ENCODE measurements at regions not wholly inside any gene's neighbourhood (a gene's known extent, or its start where the extent isn't known, plus 50 kb on each side); places are given as distances from the start of the nearest gene placed in this dataset.

DNA sequence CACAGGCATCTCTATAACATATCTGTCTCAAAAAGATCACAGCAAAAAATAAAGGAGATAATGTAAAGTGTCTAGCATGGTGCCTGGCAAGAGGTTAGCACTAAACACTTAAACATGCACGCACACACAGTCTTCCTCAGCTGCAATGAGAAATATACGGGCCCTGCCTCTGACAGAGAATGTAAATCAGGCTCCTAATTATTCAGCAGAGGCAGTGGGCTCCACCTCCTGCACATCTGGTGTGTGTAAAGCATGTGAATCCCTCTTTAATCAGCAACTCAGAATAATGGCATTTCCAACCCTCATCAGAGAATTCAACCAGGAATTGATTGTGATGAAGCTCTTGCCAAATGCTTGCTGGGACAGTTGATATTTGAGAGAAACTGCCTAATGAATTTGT is 85.6 kb upstream of the KCNA3 start:
- FAIRE-seq (no peak), ATAC-seq (no peak)
- CTCF ChIA-PET: no interaction called here

DNA sequence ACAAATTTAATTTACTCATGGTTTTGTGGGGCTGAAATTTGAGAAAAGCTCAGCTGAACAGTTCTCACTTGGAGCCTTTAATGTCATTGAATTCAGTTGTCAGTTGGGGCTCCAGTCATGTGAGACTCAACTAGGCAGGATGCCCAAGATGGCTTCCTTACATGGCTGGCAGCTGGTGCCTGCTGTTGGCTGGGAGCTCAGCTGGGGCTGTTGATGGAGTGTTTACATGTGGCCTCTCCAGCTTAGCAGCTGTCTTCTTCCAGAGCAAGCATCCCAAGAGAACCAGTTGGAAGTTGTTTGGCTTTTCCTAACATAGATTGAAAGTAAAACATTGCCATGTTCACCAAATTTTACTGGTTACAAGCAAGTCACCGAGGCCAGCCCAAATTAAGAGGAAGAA is 81.8 kb upstream of the KCNA3 start:
- ATAC-seq (no peak), DNase-seq (ENCODE audit: low read depth in 1 of 2, low spot score in 1 of 2) (no peak), FAIRE-seq (no peak)
- no peaks in the 10 kb centered on the region for H3K9me3 ChIP-seq
- no peak overlapping the region for H3K4me2 ChIP-seq
- POLR2A ChIA-PET: no interaction called here
- no peak overlapping the region for H3K4me3 ChIP-seq
- 0% methylated on average over 1 of the region's 1 CpG for WGBS (ENCODE audit: missing lambda C conversion rate)
- CTCF ChIA-PET: interaction anchor here (1.0 to 2.6 kb wide), 3 partner anchors 9 to 199 kb away, joined by 3 to 11 read pairs (median 4); no protein-coding TSS in a partner anchor
- no peak overlapping the region for H3K27ac ChIP-seq
- TF ChIP-seq MAFK (IDR thresholded peaks at IDR 0.05; ENCODE audit: partially characterized antibody): no peak
- TF ChIP-seq HOXA7 (CRISPR knock-in tag; IDR thresholded peaks at IDR 0.05): no peak
- no peak for TF ChIP-seq MAZ (IDR thresholded peaks at IDR 0.05; ENCODE audit: borderline replicate concordance, low read depth, low read length)
- TF ChIP-seq TFCP2L1 (CRISPR knock-in tag; IDR thresholded peaks at IDR 0.05): no peak
- no peak for TF ChIP-seq ZC3H11A (IDR thresholded peaks at IDR 0.05)
- TF ChIP-seq KDM1A (IDR thresholded peaks at IDR 0.05; ENCODE audit: low read depth): no peak
- no peak for TF ChIP-seq EHMT2 (IDR thresholded peaks at IDR 0.05; ENCODE audit: low read depth)
- no peak for TF ChIP-seq CHD4 (IDR thresholded peaks at IDR 0.05; ENCODE audit: borderline replicate concordance)
- TF ChIP-seq, protein P1, sequence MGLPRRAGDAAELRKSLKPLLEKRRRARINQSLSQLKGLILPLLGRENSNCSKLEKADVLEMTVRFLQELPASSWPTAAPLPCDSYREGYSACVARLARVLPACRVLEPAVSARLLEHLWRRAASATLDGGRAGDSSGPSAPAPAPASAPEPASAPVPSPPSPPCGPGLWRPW (IDR thresholded peaks at IDR 0.05): no peak
- H3K4me1 ChIP-seq: no peaks in the 10 kb centered on the region

More for the DNA sequence above, 85.6 kb upstream of the KCNA3 start:
- 3% methylated on average over 2 of the region's 2 CpGs for WGBS (ENCODE audit: missing lambda C conversion rate)
- Histone ChIP-seq H3K4me2 (no peak overlapping the region), H3K4me1 (no peaks in the 10 kb centered on the region), H3K4me3 (no peak overlapping the region), H3K27ac (no peak overlapping the region), H3K9me3 (no peaks in the 10 kb centered on the region)
- no peak for DNase-seq (ENCODE audit: low read depth in 1 of 2, low spot score in 1 of 2)
- TF ChIP-seq CHD2 (IDR thresholded peaks at IDR 0.05; ENCODE audit: low read length, partially characterized antibody): no peak
- TF ChIP-seq SMC3 (IDR thresholded peaks at IDR 0.05): no peak
- POLR2A ChIA-PET: no interaction called here

- Histone ChIP-seq H3K9me3 (no peaks in the 10 kb centered on the region), H3K4me2 (no peak overlapping the region), H3K4me1 (no peaks in the 10 kb centered on the region), H3K4me3 (no peak overlapping the region), H3K27ac (no peak overlapping the region)
- FAIRE-seq (no peak), DNase-seq (ENCODE audit: low read depth in 1 of 2, low spot score in 1 of 2) (no peak), ATAC-seq (no peak)
- ChIA-PET POLR2A (no interaction called here), CTCF (interaction anchor here (0.6 to 1.4 kb wide), 3 partner anchors 12 to 103 kb away, joined by 3 to 4 read pairs (median 3); no protein-coding TSS in a partner anchor)
- 48% methylated on average over 23 of the region's 23 CpGs for WGBS (ENCODE audit: missing lambda C conversion rate)
- no peak for TF ChIP-seq RNF2 (IDR thresholded peaks at IDR 0.05; ENCODE audit: borderline replicate concordance, low read depth)
- TF ChIP-seq CBX8 (IDR thresholded peaks at IDR 0.05): no peak
- no peak for TF ChIP-seq SREBF2 (IDR thresholded peaks at IDR 0.05)
- TF ChIP-seq ZC3H11A (IDR thresholded peaks at IDR 0.05): no peak
- TF ChIP-seq JUNB (IDR thresholded peaks at IDR 0.05): no peak
- TF ChIP-seq HOXB13 (CRISPR knock-in tag; IDR thresholded peaks at IDR 0.05; ENCODE audit: low read depth): no peak
Observed at GRCh38 chr1:110752941-110753725, 78.4 kb upstream of the KCNA3 start.

- Histone ChIP-seq H3K9me3 (no peaks in the 10 kb centered on the region), H3K4me2 (no peak overlapping the region), H3K27ac (no peak overlapping the region), H3K4me3 (no peak overlapping the region), H3K4me1 (no peaks in the 10 kb centered on the region)
- POLR2A ChIA-PET: no interaction called here
- ATAC-seq: no peak
- 0% methylated on average over 3 of the region's 3 CpGs for WGBS (ENCODE audit: missing lambda C conversion rate)
- CTCF ChIA-PET: interaction anchor here (0.7 to 1.6 kb wide), 4 partner anchors 21 to 144 kb away, joined by 3 to 5 read pairs (median 4); partner anchors contain the start of gene KCNA2
- no peak for TF ChIP-seq GATA3 (IDR thresholded peaks at IDR 0.05; ENCODE audit: borderline replicate concordance)
- no peak for TF ChIP-seq POLR2A (IDR thresholded peaks at IDR 0.05; ENCODE audit: low read length)
- DNase-seq (ENCODE audit: low read depth in 1 of 2, low spot score in 1 of 2): no peak
- FAIRE-seq: no peak
Observed at GRCh38 chr1:110750562-110750961, 75.8 kb upstream of the KCNA3 start.

DNA sequence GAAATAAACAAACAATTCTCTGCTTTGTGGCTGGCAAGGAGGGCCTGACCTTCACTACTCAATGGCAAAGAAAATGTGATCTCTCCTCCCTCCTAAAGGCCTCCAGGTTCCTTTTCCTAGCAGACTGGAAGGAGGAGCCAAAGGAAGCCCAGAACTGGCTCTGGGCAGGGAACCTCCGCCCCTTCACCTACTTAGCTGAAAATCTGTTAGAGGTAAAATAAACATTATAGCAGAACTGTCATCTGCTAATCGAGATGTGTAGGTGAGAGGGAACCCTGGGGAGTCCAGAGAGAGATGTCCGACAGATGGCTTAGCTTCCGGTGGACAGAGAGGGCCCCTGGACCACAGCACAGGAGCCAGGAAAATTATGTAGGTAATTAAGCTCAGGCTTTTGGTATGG is 75.2 kb upstream of the KCNA3 start:
- Histone ChIP-seq H3K4me2 (no peak overlapping the region), H3K9me3 (no peaks in the 10 kb centered on the region), H3K4me1 (no peaks in the 10 kb centered on the region), H3K27ac (no peak overlapping the region), H3K4me3 (no peak overlapping the region)
- FAIRE-seq: no peak
- ChIA-PET POLR2A (no interaction called here), CTCF (interaction anchor here (1.3 to 1.6 kb wide), 2 partner anchors 21 to 32 kb away, joined by 3 to 5 read pairs; no protein-coding TSS in a partner anchor)
- no peak for DNase-seq (ENCODE audit: low read depth in 1 of 2, low spot score in 1 of 2)
- no peak for ATAC-seq
- 17% methylated on average over 4 of the region's 4 CpGs for WGBS (ENCODE audit: missing lambda C conversion rate)
- no peak for TF ChIP-seq REST (IDR thresholded peaks at IDR 0.05)
- no peak for TF ChIP-seq HDAC2 (IDR thresholded peaks at IDR 0.05)
- TF ChIP-seq GATA3 (IDR thresholded peaks at IDR 0.05; ENCODE audit: borderline replicate concordance): no peak
- no peak for TF ChIP-seq ZSCAN20 (CRISPR knock-in tag; IDR thresholded peaks at IDR 0.05)
- no peak for TF ChIP-seq NFE2L2 (conservative IDR thresholded peaks at IDR 0.05; ENCODE audit: low read length)
- TF ChIP-seq E2F6 (IDR thresholded peaks at IDR 0.05; ENCODE audit: borderline replicate concordance, low read depth): no peak
- no peak for TF ChIP-seq CHD2 (IDR thresholded peaks at IDR 0.05; ENCODE audit: low read length, partially characterized antibody)
- no peak for TF ChIP-seq RCOR1 (IDR thresholded peaks at IDR 0.05; ENCODE audit: low read depth, low read length)
- TF ChIP-seq ZC3H11A (IDR thresholded peaks at IDR 0.05): no peak

Measured in A549 (cell line).